Activated gamma-delta T cell (primary cell): ENCODE measurements at regions not wholly inside any gene's neighbourhood (a gene's known extent, or its start where the extent isn't known, plus 50 kb on each side); places are given as distances from the start of the nearest gene placed in this dataset.
"Not testable (repeated sequence)": the region's sequence is repeated elsewhere in the genome, so short reads cannot be mapped to it uniquely, and the experiment has no call there.

Source experiments
- DNase-seq: peaks from one replicate; lab custom pipeline; 2025; lab: John Stamatoyannopoulos, UW

DNA sequence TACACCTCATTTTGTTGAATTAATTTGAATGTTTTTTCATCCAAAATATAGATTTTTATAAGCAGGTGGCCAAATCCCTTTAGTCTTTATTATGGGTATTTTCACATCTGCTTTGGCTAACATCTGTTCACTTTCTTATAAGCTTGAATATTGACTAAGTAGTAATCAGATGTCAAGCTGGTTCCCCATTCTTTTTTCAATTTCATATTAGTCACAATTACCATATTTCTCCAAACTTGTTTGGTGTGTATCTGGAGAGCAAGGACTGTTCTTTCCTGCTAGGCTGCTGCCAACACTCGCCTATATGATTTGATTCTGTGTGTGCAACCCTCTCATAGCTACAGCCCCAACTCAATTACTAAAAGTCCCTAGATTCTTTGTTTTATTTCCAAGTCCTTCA, 608.5 kb downstream of the PSAT1 start:
- no peak for DNase-seq

DNA sequence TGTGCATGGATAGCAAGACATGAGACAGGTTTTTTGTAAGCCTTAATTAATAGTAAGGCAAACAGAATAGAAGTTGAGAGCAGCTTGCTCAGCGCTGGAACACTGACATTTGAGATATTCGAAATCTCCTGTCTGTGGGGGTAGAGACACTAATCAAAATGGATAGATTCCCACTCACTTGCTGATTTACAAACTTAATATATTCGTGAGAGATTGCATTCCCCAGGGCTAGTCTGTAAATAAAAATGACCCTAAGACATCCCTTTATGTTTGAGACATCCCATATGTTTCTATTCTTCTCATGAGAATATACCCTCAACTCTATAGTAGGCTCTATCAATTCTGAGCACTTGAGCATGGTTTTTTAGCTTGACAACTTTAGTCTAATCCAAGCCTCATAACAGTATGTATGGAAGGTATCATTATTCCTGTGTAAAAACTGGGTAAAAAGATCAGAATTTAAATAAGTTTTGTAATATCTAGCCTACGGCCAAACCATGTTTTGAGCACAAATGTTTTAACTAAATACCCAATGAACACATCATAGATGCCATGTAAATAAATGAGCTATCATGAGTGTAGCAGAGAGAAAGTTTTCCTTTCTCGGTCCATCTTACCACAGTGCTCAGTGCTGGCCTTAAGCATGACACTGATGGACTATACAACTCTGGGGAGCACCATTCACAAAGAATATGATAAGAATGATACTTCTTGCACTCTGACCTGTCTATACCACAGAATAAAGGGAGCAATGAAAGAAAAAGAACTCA, 609.2 kb downstream of the PSAT1 start:
- no peak for DNase-seq

DNA sequence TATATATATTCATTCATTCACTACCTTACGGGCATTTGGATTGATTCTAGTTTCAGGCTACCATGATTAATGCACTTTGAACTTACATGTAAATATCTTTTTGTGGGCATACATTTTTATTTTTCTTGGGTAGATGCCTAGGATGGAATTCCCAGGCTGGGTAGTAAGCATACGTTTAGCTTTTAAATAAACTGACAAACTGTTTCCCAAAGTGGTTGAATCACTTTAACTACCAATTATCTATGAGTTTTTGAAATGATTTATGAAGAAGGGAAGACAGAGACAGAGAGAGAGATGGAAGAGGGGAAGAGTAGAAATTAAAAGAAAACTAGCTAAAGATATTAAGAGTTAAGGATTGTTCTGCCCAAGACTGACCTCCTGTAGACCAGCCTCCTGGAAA, 612.6 kb downstream of the PSAT1 start:
- DNase-seq: no peak

- not testable (repeated sequence) for DNase-seq
These were observed 620.0 kb downstream of the PSAT1 start for GRCh38 chr9:78916884-78917283.

GRCh38 chr9:78918976-78919375, 622.1 kb downstream of the PSAT1 start:
- DNase-seq: no peak

GRCh38 chr9:78919701-78920100, 622.8 kb downstream of the PSAT1 start:
- no peak for DNase-seq

GRCh38 chr9:78921341-78921740, 624.4 kb downstream of the PSAT1 start:
- no peak for DNase-seq

DNA sequence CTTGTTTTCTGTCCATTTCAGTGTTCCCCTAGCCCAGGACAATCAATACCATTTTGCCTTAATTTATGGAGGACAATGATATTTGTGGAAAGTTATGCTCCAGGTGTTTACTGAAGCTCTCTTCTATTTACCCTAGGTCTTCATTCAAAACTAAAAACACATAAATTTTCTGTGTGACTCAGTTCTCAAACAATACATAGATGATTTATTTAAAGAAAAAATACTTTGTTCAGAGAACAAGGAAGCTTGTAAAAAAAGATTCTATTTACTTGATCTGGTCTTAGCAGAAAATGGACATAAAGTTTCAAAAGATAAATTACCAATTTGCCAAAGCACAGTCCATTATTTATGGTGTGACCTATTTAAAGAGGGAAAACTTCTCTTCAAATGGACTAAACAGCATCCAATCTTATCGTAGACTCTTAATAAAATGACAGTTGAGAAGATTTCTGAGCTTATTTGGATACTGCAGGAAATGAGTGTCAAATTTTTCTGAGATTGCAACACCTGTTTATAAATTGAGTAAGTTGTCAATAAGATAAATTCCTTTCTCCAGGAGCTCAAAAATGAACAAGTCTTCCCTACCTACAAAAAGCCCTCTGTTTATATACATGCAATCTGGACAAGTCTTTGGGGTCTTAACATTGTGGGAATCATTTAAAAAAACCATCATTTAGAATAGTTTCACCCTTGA, 627.2 kb downstream of the PSAT1 start:
- no peak for DNase-seq

DNA sequence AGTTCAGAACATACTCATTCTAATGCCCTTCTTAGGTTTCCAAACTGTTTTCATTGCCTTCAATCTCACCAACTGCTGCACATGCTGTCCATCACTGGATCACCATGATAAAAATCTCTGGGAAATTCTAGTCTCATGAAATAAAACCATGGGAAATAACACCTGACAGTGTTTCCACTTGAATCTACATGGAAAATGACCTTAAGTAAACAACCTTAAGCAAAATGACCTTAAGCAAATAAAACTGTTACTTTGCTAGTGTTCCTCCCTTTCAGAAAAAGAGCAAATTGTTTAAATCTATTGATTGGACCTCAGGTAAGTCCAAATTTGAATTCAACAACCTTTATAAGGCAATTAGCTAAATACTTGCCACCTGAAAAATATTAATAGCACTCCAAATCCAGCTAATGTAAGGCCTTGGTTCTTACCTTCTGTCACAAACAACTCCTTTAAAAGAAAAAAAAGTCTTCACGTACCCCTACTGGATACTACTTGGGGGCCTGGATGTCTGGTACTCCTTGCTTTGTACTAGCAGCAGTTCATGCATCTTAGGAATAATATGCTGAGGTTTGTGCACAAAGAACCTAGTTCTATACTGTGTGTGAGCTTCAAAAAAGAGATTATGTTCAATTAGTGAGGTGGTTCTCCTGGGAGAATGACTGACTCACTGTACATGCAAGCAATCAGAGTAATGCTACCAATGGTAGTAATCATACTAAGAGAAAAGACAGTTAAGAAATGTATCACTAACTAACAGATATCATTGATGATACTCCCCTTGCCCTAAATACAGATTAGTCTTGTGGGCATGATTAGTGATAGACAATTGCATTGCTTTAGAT, 630.4 kb downstream of the PSAT1 start:
- no peak for DNase-seq

- no peak for DNase-seq
These were observed 631.9 kb downstream of the PSAT1 start for GRCh38 chr9:78928625-78929405.

- DNase-seq: no peak
These were observed 633.4 kb downstream of the PSAT1 start for GRCh38 chr9:78930281-78930680.

DNA sequence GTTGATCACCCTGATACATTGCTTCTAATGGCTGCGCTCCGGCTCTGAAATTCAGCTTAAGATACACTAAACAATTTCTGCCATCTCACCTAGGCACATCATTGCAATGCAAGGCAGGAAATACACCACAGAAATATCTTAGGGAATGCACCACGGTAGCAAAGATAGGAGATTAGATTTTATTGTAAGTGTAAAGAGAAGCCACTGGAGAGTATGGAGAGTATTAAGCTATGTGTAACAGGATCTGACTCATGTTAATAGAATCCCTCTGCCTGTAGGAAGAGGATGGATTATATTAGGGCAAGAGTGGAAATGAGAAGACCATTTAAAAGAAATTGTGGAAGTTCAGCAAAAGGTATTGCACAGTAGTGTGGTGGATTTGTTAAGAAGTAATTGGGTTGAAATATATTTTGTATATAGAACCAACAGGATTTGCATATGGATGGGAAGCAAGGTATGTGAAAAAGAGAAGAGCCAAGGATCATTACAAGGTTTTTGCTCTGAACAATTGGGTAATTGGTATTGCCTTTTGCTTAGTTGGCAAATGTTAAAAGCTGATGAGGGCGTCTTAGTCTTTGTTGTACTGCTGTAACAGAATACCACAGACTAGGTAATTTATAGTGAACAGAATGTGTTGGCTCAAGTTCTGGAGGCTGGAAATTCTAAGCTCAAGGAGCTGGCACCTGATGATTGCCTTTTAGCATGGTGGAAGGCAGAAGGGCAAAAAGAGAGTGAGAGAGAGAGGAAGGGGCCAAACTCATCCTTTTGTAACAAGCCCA, 636.1 kb downstream of the PSAT1 start:
- no peak for DNase-seq

DNA sequence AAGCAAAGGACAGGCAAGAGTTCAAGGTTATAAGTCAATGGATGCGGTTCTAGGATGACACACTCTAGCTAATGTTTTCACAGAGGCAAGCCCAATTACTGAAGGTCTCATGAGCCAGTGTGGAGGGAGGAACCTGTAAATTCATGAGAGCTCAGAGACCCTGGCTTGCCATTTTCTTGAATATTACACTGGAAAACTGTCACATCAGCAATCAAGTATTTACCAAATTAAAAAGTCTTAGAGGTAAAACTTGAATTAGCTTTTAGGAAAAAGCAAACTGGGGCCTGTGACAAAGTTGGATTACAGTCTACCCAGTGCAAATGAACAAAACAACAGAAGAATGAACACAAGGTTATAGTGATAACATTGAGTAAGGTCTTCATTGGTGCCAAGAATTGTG, 636.9 kb upstream of the TLE4 start:
- no peak for DNase-seq

GRCh38 chr9:78938821-78939220, 632.9 kb upstream of the TLE4 start:
- DNase-seq: no peak

- DNase-seq: no peak
These were observed 632.3 kb upstream of the TLE4 start for GRCh38 chr9:78939311-78940065.

DNA sequence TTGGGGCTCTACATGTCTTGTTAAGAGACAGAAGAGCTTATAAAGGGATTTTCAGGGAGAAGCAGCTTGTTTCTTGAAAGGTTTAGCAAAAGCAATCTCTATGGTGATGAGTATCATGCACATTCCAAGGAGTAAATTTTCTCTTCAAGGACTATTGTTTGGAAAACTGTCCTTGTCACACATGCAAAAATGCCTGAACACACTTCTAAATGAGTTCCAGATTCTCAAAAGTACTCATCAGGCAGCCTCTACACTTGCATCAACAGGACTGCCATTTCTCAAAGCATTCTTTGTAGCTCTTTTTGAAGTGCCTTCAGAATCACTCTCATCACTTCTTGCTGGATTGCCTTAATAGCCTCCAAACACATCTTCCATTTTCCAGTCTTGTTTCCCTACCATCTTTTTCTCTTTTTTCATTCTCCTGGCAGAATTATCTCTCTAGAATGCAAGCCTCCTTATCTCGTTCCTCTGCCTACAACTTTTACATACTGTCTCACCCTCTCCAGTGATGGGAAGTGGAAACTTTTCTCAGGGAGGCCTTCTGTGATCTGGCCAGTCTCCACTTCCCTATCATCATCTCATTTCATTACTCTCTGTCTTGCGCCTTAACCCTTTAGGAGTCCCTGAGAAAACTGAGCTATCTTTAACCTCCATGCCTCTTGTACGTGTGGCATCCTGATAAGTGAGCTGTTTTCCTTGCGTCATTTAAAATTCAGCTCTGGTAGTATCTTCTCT, 631.5 kb upstream of the TLE4 start:
- no peak for DNase-seq

DNA sequence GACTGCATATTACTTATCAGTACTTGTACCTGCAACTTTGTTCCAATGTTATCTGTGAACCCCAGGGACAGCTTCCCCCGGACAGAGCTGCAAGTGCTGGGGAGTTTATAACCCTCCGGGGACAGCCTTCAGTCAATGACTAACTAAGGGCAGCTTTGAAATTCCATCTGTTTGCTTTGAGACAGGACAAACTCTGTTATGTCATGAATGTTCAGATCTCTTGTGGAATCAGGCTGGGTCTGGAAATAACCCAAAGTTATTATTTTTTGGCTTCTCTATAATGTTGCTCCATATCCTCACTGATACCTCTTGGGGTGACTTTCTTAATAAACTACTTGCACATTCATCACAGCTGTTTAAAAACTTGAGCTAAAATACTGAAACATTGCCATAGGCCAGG, 617.5 kb upstream of the TLE4 start:
- DNase-seq: no peak

- DNase-seq: no peak
These were observed 612.9 kb upstream of the TLE4 start for GRCh38 chr9:78958892-78959291.

GRCh38 chr9:78962156-78962555, 609.6 kb upstream of the TLE4 start:
- DNase-seq: no peak

- DNase-seq: no peak
These were observed 607.9 kb upstream of the TLE4 start for GRCh38 chr9:78963911-78964310.
